ENCODE measurements at regions not wholly inside any gene's neighbourhood (a gene's known extent, or its start where the extent isn't known, plus 50 kb on each side); places are given as distances from the start of the nearest gene placed in this dataset.

GRCh38 chr6:133682506-133683307, 206.2 kb upstream of the TCF21 start:
- Histone ChIP-seq H3K27me3 (ENCODE audit: insufficient read depth, low read depth, low read length) (no peaks in the 10 kb centered on the region), H3K9me2 (ENCODE audit: insufficient read depth, low read length) (no peaks in the 10 kb centered on the region), H3K9me3 (ENCODE audit: low read length) (no peaks in the 10 kb centered on the region), H4K20me1 (ENCODE audit: insufficient read depth) (no peaks in the 10 kb centered on the region), H3K4me3 (ENCODE audit: low read length) (no peak overlapping the region), H3K79me2 (replicated peaks; ENCODE audit: insufficient read depth, low read length) (no peaks in the 10 kb centered on the region), H3K36me3 (ENCODE audit: insufficient read depth, low read length) (no peaks in the 10 kb centered on the region), H2AFZ (ENCODE audit: low read depth, low read length) (no peak overlapping the region), H3K4me2 (ENCODE audit: low read length) (no peak overlapping the region), H3K9ac (ENCODE audit: low read length) (no peak overlapping the region), H3K27ac (ENCODE audit: low read length) (no peak overlapping the region), H3F3A (ENCODE audit: insufficient read depth, low read length, poor library complexity, severe bottlenecking) (no peaks in the 10 kb centered on the region)
- TF ChIP-seq CTCF (IDR thresholded peaks at IDR 0.05; ENCODE audit: poor library complexity, severe bottlenecking) (no peak), RAD21 (conservative IDR thresholded peaks at IDR 0.05) (no peak)

- H4K20me1 ChIP-seq (ENCODE audit: insufficient read depth) = no peaks in the 10 kb centered on the region
- H3K9ac ChIP-seq (ENCODE audit: low read length) = no peak overlapping the region
- H3K27ac ChIP-seq (ENCODE audit: low read length) = no peak overlapping the region
- no peaks in the 10 kb centered on the region for H3K79me2 ChIP-seq (replicated peaks; ENCODE audit: insufficient read depth, low read length)
- no peaks in the 10 kb centered on the region for H3K36me3 ChIP-seq (ENCODE audit: insufficient read depth, low read length)
- H3K9me3 ChIP-seq (ENCODE audit: low read length) = no peaks in the 10 kb centered on the region
- H3F3A ChIP-seq (ENCODE audit: insufficient read depth, low read length, poor library complexity, severe bottlenecking) = no peaks in the 10 kb centered on the region
- H3K27me3 ChIP-seq (ENCODE audit: insufficient read depth, low read depth, low read length) = no peaks in the 10 kb centered on the region
- no peak overlapping the region for H3K4me2 ChIP-seq (ENCODE audit: low read length)
- no peak overlapping the region for H3K4me3 ChIP-seq (ENCODE audit: low read length)
- TF ChIP-seq EP300 (conservative IDR thresholded peaks at IDR 0.05; ENCODE audit: poor library complexity, severe bottlenecking) (no peak), CTCF (IDR thresholded peaks at IDR 0.05; ENCODE audit: poor library complexity, severe bottlenecking) (no peak), REST (IDR thresholded peaks at IDR 0.05; ENCODE audit: borderline replicate concordance) (no peak), TAF1 (IDR thresholded peaks at IDR 0.05; ENCODE audit: low read depth) (no peak), MXI1 (conservative IDR thresholded peaks at IDR 0.05; ENCODE audit: poor library complexity, severe bottlenecking) (no peak), SMC3 (conservative IDR thresholded peaks at IDR 0.05; ENCODE audit: poor library complexity) (no peak), RAD21 (conservative IDR thresholded peaks at IDR 0.05) (no peak), POLR2AphosphoS5 (IDR thresholded peaks at IDR 0.05) (no peak), EZH2 (IDR thresholded peaks at IDR 0.05; ENCODE audit: borderline replicate concordance, insufficient read depth, low read length, poor library complexity, severe bottlenecking) (no peak)
- H3K9me2 ChIP-seq (ENCODE audit: insufficient read depth, low read length) = no peaks in the 10 kb centered on the region
- no peak overlapping the region for H2AFZ ChIP-seq (ENCODE audit: low read depth, low read length)
Measured at GRCh38 chr6:133683308-133683580, 205.7 kb upstream of the TCF21 start.

Measured in neural cell (in vitro differentiated cells).